HEK293T (cell line): ENCODE measurements at regions not wholly inside any gene's neighbourhood (a gene's known extent, or its start where the extent isn't known, plus 50 kb on each side); places are given as distances from the start of the nearest gene placed in this dataset.

Source experiments
- ARNT ChIP-seq: fragments of 450-650 bp; IDR thresholded peaks from 2 replicates; pipeline ENCODE4 v1.6.1; 2017; ENCODE audit warnings: mild to moderate bottlenecking
- BHLHE40 ChIP-seq: fragments of 450-650 bp; IDR thresholded peaks from 2 replicates; pipeline ENCODE4 v1.6.1; 2016; ENCODE audit warnings: mild to moderate bottlenecking, moderate library complexity, borderline replicate concordance
- CTBP1 ChIP-seq: fragments of 450-650 bp; IDR thresholded peaks from 2 replicates; pipeline ENCODE4 v1.6.1; 2016; ENCODE audit warnings: borderline replicate concordance
- ELF4 ChIP-seq: fragments of 450-650 bp; IDR thresholded peaks from 2 replicates; pipeline ENCODE4 v1.6.1; 2017; ENCODE audit warnings: antibody characterized with exemption
- FOXA1 ChIP-seq: fragments of 450-650 bp; IDR thresholded peaks from 2 replicates; pipeline ENCODE4 v1.6.1; 2016; ENCODE audit warnings: mild to moderate bottlenecking
- FOXK2 ChIP-seq: fragments of 450-650 bp; IDR thresholded peaks from 2 replicates; pipeline ENCODE4 v1.6.1; 2016; ENCODE audit warnings: mild to moderate bottlenecking
- FOXM1 ChIP-seq: fragments of 450-650 bp; IDR thresholded peaks from 2 replicates; pipeline ENCODE4 v1.6.1; 2017; ENCODE audit warnings: mild to moderate bottlenecking, borderline replicate concordance
- NFRKB ChIP-seq: fragments of 450-650 bp; IDR thresholded peaks from 2 replicates; pipeline ENCODE4 v1.6.1; 2016; ENCODE audit warnings: mild to moderate bottlenecking, moderate library complexity
- SP1 ChIP-seq: fragments of 450-650 bp; IDR thresholded peaks from 2 replicates; pipeline ENCODE4 v1.6.1; 2017
- SUZ12 ChIP-seq: fragments of 450-650 bp; IDR thresholded peaks from 2 replicates; pipeline ENCODE4 v1.6.1; 2016; ENCODE audit warnings: mild to moderate bottlenecking
- ZNF384 ChIP-seq: fragments of 450-650 bp; IDR thresholded peaks from 2 replicates; pipeline ENCODE4 v1.6.1; 2016
- TF ChIP-seq, protein P1 (sequence below): fragments of 450-650 bp; IDR thresholded peaks from 2 replicates; pipeline ENCODE4 v1.6.1; 2016

DNA sequence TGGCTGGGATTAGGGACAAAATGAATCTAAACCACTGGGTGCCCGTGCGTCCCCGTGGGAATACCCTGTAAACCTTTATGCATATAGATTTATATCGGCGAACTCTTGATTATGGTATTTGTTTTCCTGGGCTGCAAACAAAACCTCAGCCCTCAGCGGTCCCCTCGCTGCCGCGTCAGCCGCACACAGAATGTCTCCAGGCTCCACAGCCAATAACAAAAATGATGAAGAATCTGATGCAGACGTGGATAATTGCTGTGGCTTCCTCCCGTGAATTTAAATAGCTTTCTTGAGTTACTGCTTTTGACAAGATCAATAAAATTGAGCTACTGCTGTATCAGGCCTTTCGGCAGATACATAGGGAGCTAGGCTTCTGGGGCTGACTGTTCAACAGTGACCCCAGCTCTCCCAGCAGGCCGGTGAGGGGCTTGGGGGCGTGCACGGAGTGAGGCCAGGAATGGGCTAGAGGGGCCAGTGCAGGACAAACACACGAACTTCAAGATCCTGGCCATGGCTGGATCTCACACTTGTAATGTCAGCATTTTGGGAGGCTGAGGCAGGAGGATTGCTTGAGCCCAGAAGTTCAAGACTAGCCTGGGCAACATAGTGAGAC is 125.8 kb upstream of the NCOR2 start:
- TF ChIP-seq, protein P1, sequence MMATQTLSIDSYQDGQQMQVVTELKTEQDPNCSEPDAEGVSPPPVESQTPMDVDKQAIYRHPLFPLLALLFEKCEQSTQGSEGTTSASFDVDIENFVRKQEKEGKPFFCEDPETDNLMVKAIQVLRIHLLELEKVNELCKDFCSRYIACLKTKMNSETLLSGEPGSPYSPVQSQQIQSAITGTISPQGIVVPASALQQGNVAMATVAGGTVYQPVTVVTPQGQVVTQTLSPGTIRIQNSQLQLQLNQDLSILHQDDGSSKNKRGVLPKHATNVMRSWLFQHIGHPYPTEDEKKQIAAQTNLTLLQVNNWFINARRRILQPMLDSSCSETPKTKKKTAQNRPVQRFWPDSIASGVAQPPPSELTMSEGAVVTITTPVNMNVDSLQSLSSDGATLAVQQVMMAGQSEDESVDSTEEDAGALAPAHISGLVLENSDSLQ: no peak
- TF ChIP-seq NFRKB (no peak), CTBP1 (no peak), FOXA1 (no peak), BHLHE40 (no peak), ELF4 (no peak), SUZ12 (no peak), ZNF384 (no peak), ARNT (no peak), FOXM1 (no peak), SP1 (no peak), FOXK2 (no peak)
